ENCODE measurements at regions not wholly inside any gene's neighbourhood (a gene's known extent, or its start where the extent isn't known, plus 50 kb on each side); places are given as distances from the start of the nearest gene placed in this dataset.

- WGBS, 5 donors, result 67 to 71% (median 69%) methylated on average over 5 of the region's 5 CpGs
- DNase-seq, result no peak
- intact Hi-C loops (cut with DNase I; ENCODE audit: low total_unique reads), result no loop called here
Observed at GRCh38 chr9:108160706-108161355, 671.3 kb upstream of the KLF4 start.

GRCh38 chr9:108160039-108160438 is 670.5 kb upstream of the KLF4 start:
- no peak for DNase-seq
- TF ChIP-seq CTCF (IDR thresholded peaks at IDR 0.05) (no peak), POLR2AphosphoS5 (IDR thresholded peaks at IDR 0.05) (no peak), EP300 (IDR thresholded peaks at IDR 0.05) (no peak), POLR2A (IDR thresholded peaks at IDR 0.05) (no peak)
- intact Hi-C loops (cut with DNase I; ENCODE audit: low total_unique reads), result no loop called here

More at GRCh38 chr9:108160706-108161355, 671.3 kb upstream of the KLF4 start:
- H3K9me3 ChIP-seq, result no peaks in the 10 kb centered on the region
- H3K4me3 ChIP-seq, result no peak overlapping the region
- peaks cover 0 to 25% (median 5%) of the 10 kb centered on the region in 4 donors for H3K4me1 ChIP-seq
- no peak for TF ChIP-seq POLR2AphosphoS5 (IDR thresholded peaks at IDR 0.05)
- no peaks in the 10 kb centered on the region for H3K36me3 ChIP-seq
- no peak overlapping the region for H3K27ac ChIP-seq
- H3K27me3 ChIP-seq, result no peaks in the 10 kb centered on the region

GRCh38 chr9:108158236-108158995 is 668.8 kb upstream of the KLF4 start:
- TF ChIP-seq POLR2A (IDR thresholded peaks at IDR 0.05), result no peak
- no peak for TF ChIP-seq EP300 (IDR thresholded peaks at IDR 0.05)
- TF ChIP-seq POLR2AphosphoS5 (IDR thresholded peaks at IDR 0.05), result no peak
- TF ChIP-seq CTCF (IDR thresholded peaks at IDR 0.05), result no peak
- WGBS, 5 donors, result 86 to 94% (median 89%) methylated on average over 4 of the region's 4 CpGs
- intact Hi-C loops (cut with DNase I; ENCODE audit: low total_unique reads), result no loop called here

More at GRCh38 chr9:108160039-108160438, 670.5 kb upstream of the KLF4 start:
- no peaks in the 10 kb centered on the region for H3K36me3 ChIP-seq
- peaks cover 0 to 22% (median 4%) of the 10 kb centered on the region in 4 donors for H3K4me1 ChIP-seq
- no peak overlapping the region for H3K27ac ChIP-seq
- no peak overlapping the region for H3K4me3 ChIP-seq
- H3K27me3 ChIP-seq, result no peaks in the 10 kb centered on the region
- 83 to 96% (median 86%) methylated on average over 1 of the region's 1 CpG for WGBS, 5 donors
- H3K9me3 ChIP-seq, result no peaks in the 10 kb centered on the region

GRCh38 chr9:108156270-108156998 is 666.9 kb upstream of the KLF4 start:
- H3K4me1 ChIP-seq, result peaks cover 0 to 30% (median 3%) of the 10 kb centered on the region in 4 donors
- no peak for TF ChIP-seq EP300 (IDR thresholded peaks at IDR 0.05)
- peak in 2 of 3 donors; percentile 28 to 77 for TF ChIP-seq POLR2AphosphoS5 (IDR thresholded peaks at IDR 0.05)
- TF ChIP-seq POLR2A (IDR thresholded peaks at IDR 0.05), result no peak
- TF ChIP-seq CTCF (IDR thresholded peaks at IDR 0.05), result no peak
- peak overlapping the region in 2 of 5 donors; percentile 51 to 64 for H3K27ac ChIP-seq
- H3K27me3 ChIP-seq, result no peaks in the 10 kb centered on the region
- no peak overlapping the region for H3K4me3 ChIP-seq
- WGBS, 5 donors, result 44 to 69% (median 51%) methylated on average over 5 of the region's 5 CpGs
- H3K9me3 ChIP-seq, result no peaks in the 10 kb centered on the region
- intact Hi-C loops (cut with DNase I; ENCODE audit: low total_unique reads), result no loop called here
- peak; percentile 48 to 74 for DNase-seq
- H3K36me3 ChIP-seq, result no peaks in the 10 kb centered on the region

More at GRCh38 chr9:108158236-108158995, 668.8 kb upstream of the KLF4 start:
- Histone ChIP-seq H3K4me3 (no peak overlapping the region), H3K27ac (no peak overlapping the region), H3K9me3 (no peaks in the 10 kb centered on the region), H3K4me1 (peaks cover 0 to 29% (median 2%) of the 10 kb centered on the region in 4 donors), H3K27me3 (no peaks in the 10 kb centered on the region), H3K36me3 (no peaks in the 10 kb centered on the region)
- no peak for DNase-seq
